ENCODE measurements at regions not wholly inside any gene's neighbourhood (a gene's known extent, or its start where the extent isn't known, plus 50 kb on each side); places are given as distances from the start of the nearest gene placed in this dataset.

GRCh38 chr5:15371184-15371583, 128.8 kb upstream of the FBXL7 start:
- H3K4me3 Mint-ChIP-seq: no peak overlapping the region
- no peaks in the 10 kb centered on the region for H3K4me1 ChIP-seq (ENCODE audit: control insufficient read depth in 2 of 2, insufficient read depth in 2 of 2, low read length in 2 of 2)
- no peaks in the 10 kb centered on the region for H3K79me2 ChIP-seq (ENCODE audit: control insufficient read depth, insufficient read depth, low read length)
- H3K9me3 ChIP-seq (ENCODE audit: control extremely low read depth in 1 of 3, control insufficient read depth in 2 of 3, insufficient read depth in 1 of 3, low read length in 2 of 3): peaks cover 0 to 12% (median 0%) of the 10 kb centered on the region in 3 donors
- CTCF ChIA-PET: no interaction called here
- WGBS (ENCODE audit: insufficient coverage): no CpG with 5 or more reads among the region's 3 CpGs
- POLR2A ChIA-PET: no interaction called here
- H3K4me2 ChIP-seq (replicated peaks; ENCODE audit: low read depth, low read length, poor library complexity, severe bottlenecking): no peak overlapping the region
- DNase-seq (no peak), ATAC-seq (ENCODE audit: low read depth) (no peak)
- intact Hi-C loops (cut with micrococcal nuclease): no loop called here
- H3K4me1 Mint-ChIP-seq: no peaks in the 10 kb centered on the region
- no peaks in the 10 kb centered on the region for H3K36me3 ChIP-seq (replicated peaks in 1 of 2; ENCODE audit: control extremely low read depth in 1 of 2, control insufficient read depth in 1 of 2, extremely low read depth in 1 of 2, insufficient read depth in 2 of 2, low read length in 1 of 2)
- TF ChIP-seq CTCF (IDR thresholded peaks at IDR 0.05) (no peak), EZH2 (IDR thresholded peaks at IDR 0.05; ENCODE audit: borderline replicate concordance, insufficient read depth, low read depth, low read length, poor library complexity, severe bottlenecking) (no peak)
- no peak overlapping the region for H3K27ac Mint-ChIP-seq
- H3K9me3 Mint-ChIP-seq (ENCODE audit: insufficient read depth): peaks cover 6% of the 10 kb centered on the region
- no peaks in the 10 kb centered on the region for H3K27me3 ChIP-seq (replicated peaks in 1 of 4; ENCODE audit: control extremely low read depth in 1 of 4, control insufficient read depth in 3 of 4, insufficient read depth in 4 of 4, low read length in 3 of 4)
- no peaks in the 10 kb centered on the region for H4K20me1 ChIP-seq (ENCODE audit: control insufficient read depth, insufficient read depth, low read length, poor library complexity, severe bottlenecking)
- no peak overlapping the region for H2AFZ ChIP-seq (ENCODE audit: insufficient read depth, low read depth, low read length, poor library complexity, severe bottlenecking)
- H3K9ac ChIP-seq (ENCODE audit: low read length): no peak overlapping the region
- H3K27ac ChIP-seq (ENCODE audit: low read length in 2 of 2): no peak overlapping the region
- H3K27me3 Mint-ChIP-seq: no peaks in the 10 kb centered on the region
- no peak overlapping the region for H3K4me3 ChIP-seq (ENCODE audit: control extremely low read depth in 1 of 5, extremely low read depth in 1 of 5, insufficient read depth in 1 of 5, low read depth in 2 of 5, low read length in 4 of 5)

GRCh38 chr5:15368835-15369234, 131.1 kb upstream of the FBXL7 start:
- Histone ChIP-seq H2AFZ (ENCODE audit: insufficient read depth, low read depth, low read length, poor library complexity, severe bottlenecking) (no peak overlapping the region), H3K4me2 (replicated peaks; ENCODE audit: low read depth, low read length, poor library complexity, severe bottlenecking) (no peak overlapping the region), H3K9ac (ENCODE audit: low read length) (no peak overlapping the region), H3K4me1 (ENCODE audit: control insufficient read depth in 2 of 2, insufficient read depth in 2 of 2, low read length in 2 of 2) (no peaks in the 10 kb centered on the region), H3K4me3 (ENCODE audit: control extremely low read depth in 1 of 5, extremely low read depth in 1 of 5, insufficient read depth in 1 of 5, low read depth in 2 of 5, low read length in 4 of 5) (no peak overlapping the region), H3K9me3 (ENCODE audit: control extremely low read depth in 1 of 3, control insufficient read depth in 2 of 3, insufficient read depth in 1 of 3, low read length in 2 of 3) (peaks cover 0 to 12% (median 0%) of the 10 kb centered on the region in 3 donors), H3K27me3 (replicated peaks in 1 of 4; ENCODE audit: control extremely low read depth in 1 of 4, control insufficient read depth in 3 of 4, insufficient read depth in 4 of 4, low read length in 3 of 4) (no peaks in the 10 kb centered on the region), H3K27ac (ENCODE audit: low read length in 2 of 2) (no peak overlapping the region), H4K20me1 (ENCODE audit: control insufficient read depth, insufficient read depth, low read length, poor library complexity, severe bottlenecking) (no peaks in the 10 kb centered on the region), H3K36me3 (replicated peaks in 1 of 2; ENCODE audit: control extremely low read depth in 1 of 2, control insufficient read depth in 1 of 2, extremely low read depth in 1 of 2, insufficient read depth in 2 of 2, low read length in 1 of 2) (no peaks in the 10 kb centered on the region), H3K79me2 (ENCODE audit: control insufficient read depth, insufficient read depth, low read length) (no peaks in the 10 kb centered on the region)
- DNase-seq (no peak), ATAC-seq (ENCODE audit: low read depth) (no peak)
- no peaks in the 10 kb centered on the region for H3K27me3 Mint-ChIP-seq
- no peak overlapping the region for H3K4me3 Mint-ChIP-seq
- H3K9me3 Mint-ChIP-seq (ENCODE audit: insufficient read depth): peaks cover 8% of the 10 kb centered on the region
- WGBS (ENCODE audit: insufficient coverage): 89% methylated on average over 1 of the region's 2 CpGs
- no peak overlapping the region for H3K27ac Mint-ChIP-seq
- TF ChIP-seq CTCF (IDR thresholded peaks at IDR 0.05) (no peak), EZH2 (IDR thresholded peaks at IDR 0.05; ENCODE audit: borderline replicate concordance, insufficient read depth, low read depth, low read length, poor library complexity, severe bottlenecking) (no peak)
- no peaks in the 10 kb centered on the region for H3K4me1 Mint-ChIP-seq
- intact Hi-C loops (cut with micrococcal nuclease): no loop called here
- ChIA-PET POLR2A (no interaction called here), CTCF (no interaction called here)

All from B cell (primary cell).